WTC11 (cell line): ENCODE measurements at regions not wholly inside any gene's neighbourhood (a gene's known extent, or its start where the extent isn't known, plus 50 kb on each side); places are given as distances from the start of the nearest gene placed in this dataset.

ENCODE experiments used
- ATAC-seq: fragments of 200-7000 bp; cut with Tn5 transposase; 2 replicates; pipeline ENCODE4 v1.10.0; 2021; ENCODE audit warnings: mild to moderate bottlenecking, moderate library complexity
- CTCF ChIA-PET: fragments of 300-600 bp; sonication (Branson Sonifier 250); formaldehyde crosslinking; loops from one replicate; lab custom pipeline; 2021; ENCODE audit warnings: antibody characterized with exemption; lab: Charles Lee
- POLR2A ChIA-PET: fragments of 350-600 bp; sonication (Branson Sonifier 250); formaldehyde crosslinking; loops from one replicate; lab custom pipeline; 2021; ENCODE audit warnings: antibody characterized with exemption; lab: Charles Lee
- DNase-seq: peaks from one replicate; pipeline ENCODE4 v3.0.0; 2021; ENCODE audit warnings: low spot score
- H3K27ac Mint-ChIP-seq: 2 replicates; pipeline ENCODE4 v1.8.0; 2021; ENCODE audit warnings: mixed read lengths
- H3K27me3 Mint-ChIP-seq: 2 replicates; pipeline ENCODE4 v1.8.0; 2021; ENCODE audit warnings: low read depth, mild to moderate bottlenecking, moderate library complexity, mixed read lengths
- H3K36me3 Mint-ChIP-seq: 2 replicates; pipeline ENCODE4 v1.8.0; 2021; ENCODE audit warnings: mixed read lengths
- H3K4me1 Mint-ChIP-seq: 2 replicates; pipeline ENCODE4 v1.8.0; 2022; ENCODE audit warnings: mixed read lengths
- H3K4me3 Mint-ChIP-seq: 2 replicates; pipeline ENCODE4 v1.8.0; 2021; ENCODE audit warnings: mild to moderate bottlenecking, moderate library complexity, mixed read lengths
- H3K9me3 Mint-ChIP-seq: 2 replicates; pipeline ENCODE4 v1.8.0; 2021; ENCODE audit warnings: mixed read lengths
- ATF6 ChIP-seq: sonication (generic); formaldehyde crosslinking; IDR thresholded peaks from 2 replicates; pipeline ENCODE4 v1.8.1; 2023; ENCODE audit warnings: mild to moderate bottlenecking, missing genetic modification reagents
- CBFB ChIP-seq: sonication (generic); formaldehyde crosslinking; IDR thresholded peaks from 2 replicates; pipeline ENCODE4 v1.8.1; 2022; ENCODE audit warnings: mild to moderate bottlenecking, low read depth, missing genetic modification reagents
- FOXJ3 ChIP-seq: sonication (generic); formaldehyde crosslinking; IDR thresholded peaks from 2 replicates; pipeline ENCODE4 v1.9.0; 2021; ENCODE audit warnings: missing genetic modification reagents, mild to moderate bottlenecking, borderline replicate concordance
- FOXK1 ChIP-seq: sonication (generic); formaldehyde crosslinking; IDR thresholded peaks from 2 replicates; pipeline ENCODE4 v1.8.0; 2022; ENCODE audit warnings: mild to moderate bottlenecking, moderate library complexity, missing genetic modification reagents
- GABPB1 ChIP-seq: sonication (generic); formaldehyde crosslinking; IDR thresholded peaks from 2 replicates; pipeline ENCODE4 v1.8.1; 2023; ENCODE audit warnings: mild to moderate bottlenecking, missing genetic modification reagents
- GTF2I ChIP-seq: fragments of 250-450 bp; sonication (Bioruptor Pico); conservative IDR thresholded peaks from 2 replicates; pipeline ENCODE4 v1.4.0; 2021; ENCODE audit warnings: mild to moderate bottlenecking
- IRF1 ChIP-seq: sonication (generic); formaldehyde crosslinking; IDR thresholded peaks from 2 replicates; pipeline ENCODE4 v1.8.0; 2023; ENCODE audit warnings: missing genetic modification reagents
- IRF2 ChIP-seq: sonication (generic); formaldehyde crosslinking; IDR thresholded peaks from 2 replicates; pipeline ENCODE4 v1.8.0; 2022; ENCODE audit warnings: low read depth, missing genetic modification reagents, borderline replicate concordance
- MYBL2 ChIP-seq: sonication (generic); formaldehyde crosslinking; IDR thresholded peaks from 2 replicates; pipeline ENCODE4 v1.8.1; 2023; ENCODE audit warnings: mild to moderate bottlenecking, moderate library complexity, missing genetic modification reagents
- NFATC4 ChIP-seq: fragments of 250-450 bp; sonication (Bioruptor Pico); IDR thresholded peaks from 2 replicates; pipeline ENCODE4 v1.9.0; 2021; ENCODE audit warnings: mild to moderate bottlenecking
- NR1H2 ChIP-seq: sonication (generic); formaldehyde crosslinking; IDR thresholded peaks from 2 replicates; pipeline ENCODE4 v1.9.0; 2021; ENCODE audit warnings: mild to moderate bottlenecking, moderate library complexity, missing genetic modification reagents
- OVOL2 ChIP-seq: fragments of 250-450 bp; sonication (Bioruptor Pico); IDR thresholded peaks from 2 replicates; pipeline ENCODE4 v1.9.0; 2021; ENCODE audit warnings: mild to moderate bottlenecking, borderline replicate concordance
- PRRX2 ChIP-seq: fragments of 250-450 bp; sonication (Bioruptor Pico); IDR thresholded peaks from 2 replicates; pipeline ENCODE4 v1.8.0; 2021; ENCODE audit warnings: mild to moderate bottlenecking
- RELA ChIP-seq: sonication (generic); formaldehyde crosslinking; IDR thresholded peaks from 2 replicates; pipeline ENCODE4 v1.8.1; 2022; ENCODE audit warnings: missing genetic modification reagents, mild to moderate bottlenecking, borderline replicate concordance
- RORB ChIP-seq: fragments of 250-450 bp; sonication (Bioruptor Pico); IDR thresholded peaks from 2 replicates; pipeline ENCODE4 v1.9.0; 2021; ENCODE audit warnings: mild to moderate bottlenecking
- SOX15 ChIP-seq: fragments of 250-450 bp; sonication (Bioruptor Pico); IDR thresholded peaks from 2 replicates; pipeline ENCODE4 v1.9.0; 2021; ENCODE audit warnings: mild to moderate bottlenecking
- TEAD1 ChIP-seq: sonication (generic); formaldehyde crosslinking; IDR thresholded peaks from 2 replicates; pipeline ENCODE4 v1.8.0; 2022; ENCODE audit warnings: mild to moderate bottlenecking, missing genetic modification reagents
- USF1 ChIP-seq: sonication (generic); formaldehyde crosslinking; IDR thresholded peaks from 2 replicates; pipeline ENCODE4 v1.8.0; 2022; ENCODE audit warnings: mild to moderate bottlenecking, missing genetic modification reagents
- ZNF232 ChIP-seq: sonication (generic); formaldehyde crosslinking; IDR thresholded peaks from 2 replicates; pipeline ENCODE4 v1.8.0; 2022; ENCODE audit warnings: mild to moderate bottlenecking, missing genetic modification reagents
- ZNF263 ChIP-seq: sonication (generic); formaldehyde crosslinking; IDR thresholded peaks from 2 replicates; pipeline ENCODE4 v1.8.1; 2022; ENCODE audit warnings: low read depth, mild to moderate bottlenecking, moderate library complexity, missing genetic modification reagents
- ZNF396 ChIP-seq: fragments of 250-450 bp; sonication (Bioruptor Pico); IDR thresholded peaks from 2 replicates; pipeline ENCODE4 v1.8.0; 2021; ENCODE audit warnings: mild to moderate bottlenecking, moderate library complexity, borderline replicate concordance

- no peak overlapping the region for H3K4me3 Mint-ChIP-seq
- ATAC-seq (no peak), DNase-seq (no peak)
- no peaks in the 10 kb centered on the region for H3K36me3 Mint-ChIP-seq
- H3K27ac Mint-ChIP-seq = no peak overlapping the region
- no peaks in the 10 kb centered on the region for H3K27me3 Mint-ChIP-seq
- H3K4me1 Mint-ChIP-seq = peaks cover 11% of the 10 kb centered on the region
- POLR2A ChIA-PET = interaction anchor here (0.6 kb wide), 1 partner anchor 508 kb away, joined by 4 read pairs; no protein-coding TSS in a partner anchor
- H3K9me3 Mint-ChIP-seq = peaks cover 8% of the 10 kb centered on the region
- CTCF ChIA-PET = no interaction called here
- TF ChIP-seq RORB (no peak), ZNF263 (CRISPR knock-in tag) (no peak), MYBL2 (CRISPR knock-in tag) (no peak), FOXJ3 (CRISPR knock-in tag) (no peak), ATF6 (CRISPR knock-in tag) (no peak), IRF1 (no peak), IRF2 (CRISPR knock-in tag) (no peak), FOXK1 (CRISPR knock-in tag) (no peak), NFATC4 (CRISPR knock-in tag) (no peak), RELA (CRISPR knock-in tag) (no peak), GTF2I (CRISPR knock-in tag) (no peak), PRRX2 (CRISPR knock-in tag) (no peak), TEAD1 (CRISPR knock-in tag) (no peak), OVOL2 (CRISPR knock-in tag) (no peak), NR1H2 (CRISPR knock-in tag) (no peak)
These were observed 70.2 kb upstream of the DOK6 start for GRCh38 chr18:69330385-69331005.

GRCh38 chr18:69349912-69350597 lies 50.6 kb upstream of the DOK6 start:
- Mint-ChIP-seq H3K36me3 (no peaks in the 10 kb centered on the region), H3K4me3 (no peak overlapping the region), H3K9me3 (0 out of 2 replicates have a peak, but pooled peaks cover 3% of the 10 kb centered on the region), H3K4me1 (no peaks in the 10 kb centered on the region), H3K27ac (no peak overlapping the region), H3K27me3 (no peaks in the 10 kb centered on the region)
- ATAC-seq (no peak), DNase-seq (no peak)
- TF ChIP-seq RELA (CRISPR knock-in tag) (no peak), CBFB (no peak), GABPB1 (CRISPR knock-in tag) (peak; percentile 92), ZNF396 (CRISPR knock-in tag) (no peak), SOX15 (no peak), ZNF232 (CRISPR knock-in tag) (no peak), USF1 (CRISPR knock-in tag) (no peak)
- CTCF ChIA-PET = interaction anchor here (1.5 kb wide), 1 partner anchor 15 kb away, joined by 3 read pairs; no protein-coding TSS in a partner anchor
- POLR2A ChIA-PET = no interaction called here
